ENCODE measurements at regions not wholly inside any gene's neighbourhood (a gene's known extent, or its start where the extent isn't known, plus 50 kb on each side); places are given as distances from the start of the nearest gene placed in this dataset.

- no peak for TF ChIP-seq PATZ1 (CRISPR knock-in tag; IDR thresholded peaks at IDR 0.05; ENCODE audit: borderline replicate concordance)
- TF ChIP-seq SNAI2 (CRISPR knock-in tag; IDR thresholded peaks at IDR 0.05), result no peak
- TF ChIP-seq ZNF8 (CRISPR knock-in tag; IDR thresholded peaks at IDR 0.05), result no peak
- TF ChIP-seq CREB5 (CRISPR knock-in tag; IDR thresholded peaks at IDR 0.05; ENCODE audit: low read depth), result no peak
- no peak for TF ChIP-seq CSRNP3 (CRISPR knock-in tag; IDR thresholded peaks at IDR 0.05)
- TF ChIP-seq ZC3H10 (CRISPR knock-in tag; IDR thresholded peaks at IDR 0.05), result no peak
- no peak for TF ChIP-seq TOX (CRISPR knock-in tag; IDR thresholded peaks at IDR 0.05; ENCODE audit: borderline replicate concordance)
- no peak for TF ChIP-seq ESRRG (CRISPR knock-in tag; IDR thresholded peaks at IDR 0.05)
- no peak for TF ChIP-seq ZFP3 (CRISPR knock-in tag; IDR thresholded peaks at IDR 0.05)
- TF ChIP-seq BACH2 (CRISPR knock-in tag; IDR thresholded peaks at IDR 0.05; ENCODE audit: borderline replicate concordance), result no peak
- TF ChIP-seq GLIS3 (CRISPR knock-in tag; IDR thresholded peaks at IDR 0.05), result no peak
- ATAC-seq, result no peak
Observed at GRCh38 chr5:93911609-93912008, 170.2 kb upstream of the POU5F2 start.

- ATAC-seq, result no peak
- TF ChIP-seq CSDC2 (CRISPR knock-in tag; IDR thresholded peaks at IDR 0.05), result no peak
- TF ChIP-seq ESRRG (CRISPR knock-in tag; IDR thresholded peaks at IDR 0.05), result no peak
- TF ChIP-seq ZFP3 (CRISPR knock-in tag; IDR thresholded peaks at IDR 0.05), result no peak
- TF ChIP-seq GLIS3 (CRISPR knock-in tag; IDR thresholded peaks at IDR 0.05), result no peak
Observed at GRCh38 chr5:93909356-93909755, 168.0 kb upstream of the POU5F2 start.

- TF ChIP-seq TSHZ2 (CRISPR knock-in tag; IDR thresholded peaks at IDR 0.05) (no peak), ARNTL (CRISPR knock-in tag; IDR thresholded peaks at IDR 0.05; ENCODE audit: borderline replicate concordance, low read depth) (no peak), BACH2 (CRISPR knock-in tag; IDR thresholded peaks at IDR 0.05; ENCODE audit: borderline replicate concordance) (no peak), POU6F1 (CRISPR knock-in tag; IDR thresholded peaks at IDR 0.05; ENCODE audit: borderline replicate concordance, low read depth) (no peak), TOX (CRISPR knock-in tag; IDR thresholded peaks at IDR 0.05; ENCODE audit: borderline replicate concordance) (no peak), GLIS3 (CRISPR knock-in tag; IDR thresholded peaks at IDR 0.05) (no peak), ZNF70 (CRISPR knock-in tag; IDR thresholded peaks at IDR 0.05) (no peak), ZNF8 (CRISPR knock-in tag; IDR thresholded peaks at IDR 0.05) (no peak), CSDC2 (CRISPR knock-in tag; IDR thresholded peaks at IDR 0.05) (no peak), ZC3H10 (CRISPR knock-in tag; IDR thresholded peaks at IDR 0.05) (no peak), ZFP30 (CRISPR knock-in tag; IDR thresholded peaks at IDR 0.05) (no peak), OSR1 (CRISPR knock-in tag; IDR thresholded peaks at IDR 0.05) (no peak)
- no peak for ATAC-seq
Observed at GRCh38 chr5:93904917-93905316, 163.5 kb upstream of the POU5F2 start.

- ATAC-seq, result no peak
- no peak for TF ChIP-seq CSDC2 (CRISPR knock-in tag; IDR thresholded peaks at IDR 0.05)
- TF ChIP-seq ZFP30 (CRISPR knock-in tag; IDR thresholded peaks at IDR 0.05), result no peak
- no peak for TF ChIP-seq GLIS3 (CRISPR knock-in tag; IDR thresholded peaks at IDR 0.05)
- no peak for TF ChIP-seq TOX (CRISPR knock-in tag; IDR thresholded peaks at IDR 0.05; ENCODE audit: borderline replicate concordance)
- TF ChIP-seq RARB (CRISPR knock-in tag; IDR thresholded peaks at IDR 0.05), result no peak
- no peak for TF ChIP-seq OSR1 (CRISPR knock-in tag; IDR thresholded peaks at IDR 0.05)
- TF ChIP-seq ZNF70 (CRISPR knock-in tag; IDR thresholded peaks at IDR 0.05), result no peak
- TF ChIP-seq CREB5 (CRISPR knock-in tag; IDR thresholded peaks at IDR 0.05; ENCODE audit: low read depth), result no peak
- TF ChIP-seq ZC3H10 (CRISPR knock-in tag; IDR thresholded peaks at IDR 0.05), result no peak
Observed at GRCh38 chr5:93902288-93902687, 160.9 kb upstream of the POU5F2 start.
